ENCODE measurements at regions not wholly inside any gene's neighbourhood (a gene's known extent, or its start where the extent isn't known, plus 50 kb on each side); places are given as distances from the start of the nearest gene placed in this dataset.

- no peak overlapping the region for H3K4me3 ChIP-seq (ENCODE audit: low read depth, low read length)
- no peak for TF ChIP-seq CTCF (IDR thresholded peaks at IDR 0.05; ENCODE audit: low read depth, low read length)
Measured at GRCh38 chr10:4749271-4749574, 76.8 kb upstream of the AKR1E2 start.

GRCh38 chr10:4748491-4749270 lies 77.3 kb upstream of the AKR1E2 start:
- no peak overlapping the region for H3K4me3 ChIP-seq (ENCODE audit: low read depth, low read length)
- no peak for TF ChIP-seq CTCF (IDR thresholded peaks at IDR 0.05; ENCODE audit: low read depth, low read length)

GRCh38 chr10:4742217-4742616 lies 83.8 kb upstream of the AKR1E2 start:
- no peak overlapping the region for H3K4me3 ChIP-seq (ENCODE audit: low read depth, low read length)
- no peak for TF ChIP-seq CTCF (IDR thresholded peaks at IDR 0.05; ENCODE audit: low read depth, low read length)

GRCh38 chr10:4740471-4740870 lies 85.5 kb upstream of the AKR1E2 start:
- no peak for TF ChIP-seq CTCF (IDR thresholded peaks at IDR 0.05; ENCODE audit: low read depth, low read length)
- H3K4me3 ChIP-seq (ENCODE audit: low read depth, low read length) = no peak overlapping the region

- no peak for TF ChIP-seq CTCF (IDR thresholded peaks at IDR 0.05; ENCODE audit: low read depth, low read length)
- H3K4me3 ChIP-seq (ENCODE audit: low read depth, low read length) = no peak overlapping the region
Measured at GRCh38 chr10:4736608-4737007, 89.4 kb upstream of the AKR1E2 start.

- no peak for TF ChIP-seq CTCF (IDR thresholded peaks at IDR 0.05; ENCODE audit: low read depth, low read length)
- H3K4me3 ChIP-seq (ENCODE audit: low read depth, low read length) = no peak overlapping the region
Measured at GRCh38 chr10:4736183-4736582, 89.8 kb upstream of the AKR1E2 start.

GRCh38 chr10:4733843-4734224 lies 92.2 kb upstream of the AKR1E2 start:
- H3K4me3 ChIP-seq (ENCODE audit: low read depth, low read length) = no peak overlapping the region
- TF ChIP-seq CTCF (IDR thresholded peaks at IDR 0.05; ENCODE audit: low read depth, low read length) = no peak
